ENCODE measurements at regions not wholly inside any gene's neighbourhood (a gene's known extent, or its start where the extent isn't known, plus 50 kb on each side); places are given as distances from the start of the nearest gene placed in this dataset.

GRCh38 chr13:83019986-83020385 is 862.3 kb downstream of the SLITRK1 start:
- H3K4me1 ChIP-seq (ENCODE audit: insufficient read depth, low read length, poor library complexity, severe bottlenecking) = no peaks in the 10 kb centered on the region
- no peaks in the 10 kb centered on the region for H3K9me3 ChIP-seq (ENCODE audit: low read length)
- H4K20me1 ChIP-seq (ENCODE audit: insufficient read depth, low read length) = no peaks in the 10 kb centered on the region
- no peaks in the 10 kb centered on the region for H3K9me2 ChIP-seq (ENCODE audit: insufficient read depth, low read length)
- CTCF ChIA-PET (ENCODE audit: unreplicated experiment) = no interaction called here
- H3K36me3 ChIP-seq (ENCODE audit: insufficient read depth, low read length) = no peaks in the 10 kb centered on the region
- BruUV-seq (replicated peaks) = no TSS peak
- no peak for DNase-seq (ENCODE audit: low spot score)
- intact Hi-C loops (cut with micrococcal nuclease; ENCODE audit: unreplicated experiment) = no loop called here
- H3K79me2 ChIP-seq (ENCODE audit: insufficient read depth, low read depth, low read length) = no peaks in the 10 kb centered on the region
- POLR2A ChIA-PET = interaction anchor here (0.6 kb wide), 1 partner anchor 315 kb away, joined by 3 read pairs; no protein-coding TSS in a partner anchor
- no peak overlapping the region for H3K27ac ChIP-seq (ENCODE audit: low read depth, low read length, poor library complexity, severe bottlenecking)
- no peak overlapping the region for H2AFZ ChIP-seq (ENCODE audit: low read length)
- no peak overlapping the region for H3K4me2 ChIP-seq (ENCODE audit: low read length)
- TF ChIP-seq CTCF (conservative IDR thresholded peaks at IDR 0.05; ENCODE audit: low read length) (no peak), EZH2phosphoT487 (IDR thresholded peaks at IDR 0.05; ENCODE audit: borderline replicate concordance, low read depth, low read length) (no peak)
- H3K4me3 ChIP-seq (ENCODE audit: low read depth, low read length, poor library complexity, severe bottlenecking) = no peak overlapping the region

- ChIA-PET CTCF (ENCODE audit: unreplicated experiment) (no interaction called here), POLR2A (no interaction called here)
- Histone ChIP-seq H3K79me2 (ENCODE audit: insufficient read depth, low read depth, low read length) (no peaks in the 10 kb centered on the region), H3K4me2 (ENCODE audit: low read length) (no peak overlapping the region), H3K36me3 (ENCODE audit: insufficient read depth, low read length) (no peaks in the 10 kb centered on the region), H3K27ac (ENCODE audit: low read depth, low read length, poor library complexity, severe bottlenecking) (no peak overlapping the region), H2AFZ (ENCODE audit: low read length) (no peak overlapping the region), H3K9me2 (ENCODE audit: insufficient read depth, low read length) (no peaks in the 10 kb centered on the region), H3K4me3 (ENCODE audit: low read depth, low read length, poor library complexity, severe bottlenecking) (no peak overlapping the region), H3K9me3 (ENCODE audit: low read length) (no peaks in the 10 kb centered on the region), H4K20me1 (ENCODE audit: insufficient read depth, low read length) (no peaks in the 10 kb centered on the region), H3K4me1 (ENCODE audit: insufficient read depth, low read length, poor library complexity, severe bottlenecking) (no peaks in the 10 kb centered on the region)
- no TSS peak for BruUV-seq (replicated peaks)
- intact Hi-C loops (cut with micrococcal nuclease; ENCODE audit: unreplicated experiment) = no loop called here
- TF ChIP-seq CTCF (conservative IDR thresholded peaks at IDR 0.05; ENCODE audit: low read length) (no peak), EZH2phosphoT487 (IDR thresholded peaks at IDR 0.05; ENCODE audit: borderline replicate concordance, low read depth, low read length) (no peak)
- no peak for DNase-seq (ENCODE audit: low spot score)
These were observed 872.3 kb downstream of the SLITRK1 start for GRCh38 chr13:83009987-83010386.

- Histone ChIP-seq H3K4me1 (ENCODE audit: insufficient read depth, low read length, poor library complexity, severe bottlenecking) (no peaks in the 10 kb centered on the region), H3K36me3 (ENCODE audit: insufficient read depth, low read length) (no peaks in the 10 kb centered on the region), H3K9me3 (ENCODE audit: low read length) (no peaks in the 10 kb centered on the region), H3K27ac (ENCODE audit: low read depth, low read length, poor library complexity, severe bottlenecking) (no peak overlapping the region), H2AFZ (ENCODE audit: low read length) (no peak overlapping the region), H4K20me1 (ENCODE audit: insufficient read depth, low read length) (no peaks in the 10 kb centered on the region), H3K4me3 (ENCODE audit: low read depth, low read length, poor library complexity, severe bottlenecking) (no peak overlapping the region), H3K4me2 (ENCODE audit: low read length) (no peak overlapping the region), H3K9me2 (ENCODE audit: insufficient read depth, low read length) (no peaks in the 10 kb centered on the region), H3K79me2 (ENCODE audit: insufficient read depth, low read depth, low read length) (no peaks in the 10 kb centered on the region)
- ChIA-PET CTCF (ENCODE audit: unreplicated experiment) (no interaction called here), POLR2A (interaction anchor here (0.6 kb wide), 1 partner anchor 610 kb away, joined by 4 read pairs; no protein-coding TSS in a partner anchor)
- DNase-seq (ENCODE audit: low spot score) = no peak
- TF ChIP-seq CTCF (conservative IDR thresholded peaks at IDR 0.05; ENCODE audit: low read length) = no peak
- no peak for TF ChIP-seq EZH2phosphoT487 (IDR thresholded peaks at IDR 0.05; ENCODE audit: borderline replicate concordance, low read depth, low read length)
- BruUV-seq (replicated peaks) = no TSS peak
- intact Hi-C loops (cut with micrococcal nuclease; ENCODE audit: unreplicated experiment) = no loop called here
These were observed 873.9 kb downstream of the SLITRK1 start for GRCh38 chr13:83008212-83008929.
